Left cardiac atrium (tissue), 4 donors: ENCODE measurements at regions not wholly inside any gene's neighbourhood (a gene's known extent, or its start where the extent isn't known, plus 50 kb on each side); places are given as distances from the start of the nearest gene placed in this dataset.

Experiments
- ATAC-seq, 2 donors: fragments of 200-7000 bp; cut with Tn5 transposase; one replicate each; pipeline ENCODE4 v1.9.1; 2020; ENCODE audit warnings: mild to moderate bottlenecking in 2 of 2, moderate library complexity in 2 of 2
- DNase-seq: peaks from one replicate; pipeline ENCODE4 v3.0.0-alpha.2; 2020
- intact Hi-C, 2 donors: fragments of 100-400 bp; cut with DNase I; formaldehyde crosslinking; loops; one replicate each; pipeline versions ENCODE4 v1.14.1 to v1.15.1; 2022 to 2023
- donor health status: DM: no; HTN: yes; CAD: no.
- donor health status: DM: no; HTN: yes; CAD: no; lungs with severe emphysema.
- donor health status: DM: yes; HTN: yes; CAD: no.
- donor health status: Dilated cardiomyopathy.

DNA sequence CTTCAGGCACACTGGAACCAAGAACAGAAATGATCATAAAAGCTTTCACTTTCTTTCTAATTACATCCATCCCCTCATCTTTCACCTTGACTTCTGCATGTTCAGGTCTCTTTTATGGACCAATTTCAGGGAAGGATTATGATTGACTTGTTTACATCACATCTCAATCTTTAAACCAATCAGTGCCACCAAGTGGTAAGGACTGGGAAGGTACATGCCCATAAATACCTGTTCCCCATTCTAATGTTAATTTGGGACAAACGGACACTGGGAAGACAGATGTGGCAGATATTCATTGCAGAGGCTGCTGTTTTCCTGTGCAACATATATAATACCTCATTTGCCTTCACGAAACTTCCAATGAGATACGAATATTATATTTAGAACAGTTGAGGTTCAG is 978.1 kb downstream of the GALC start:
- DNase-seq (no peak), ATAC-seq (no peak)
- intact Hi-C loops, result no loop called here

DNA sequence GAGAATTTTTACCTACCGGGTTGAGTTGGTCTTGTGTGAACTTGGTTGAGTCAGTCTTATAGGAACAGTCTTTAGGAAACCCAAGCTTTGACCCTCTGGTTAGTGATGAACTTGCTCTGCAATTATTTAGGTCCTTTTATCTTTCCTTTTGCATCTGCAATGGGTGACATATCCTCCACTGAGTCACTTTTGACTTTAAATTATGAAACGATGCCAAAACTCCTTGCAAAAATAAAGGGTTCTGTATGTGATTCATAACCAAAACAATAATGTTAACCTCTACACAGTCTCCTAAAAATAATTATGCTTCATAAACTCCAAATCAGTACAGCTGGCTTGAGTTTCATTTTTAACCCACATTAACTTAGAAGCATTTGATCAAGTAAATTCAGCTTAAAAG is 979.4 kb downstream of the GALC start:
- DNase-seq (no peak), ATAC-seq (no peak)
- intact Hi-C loops, result no loop called here

DNA sequence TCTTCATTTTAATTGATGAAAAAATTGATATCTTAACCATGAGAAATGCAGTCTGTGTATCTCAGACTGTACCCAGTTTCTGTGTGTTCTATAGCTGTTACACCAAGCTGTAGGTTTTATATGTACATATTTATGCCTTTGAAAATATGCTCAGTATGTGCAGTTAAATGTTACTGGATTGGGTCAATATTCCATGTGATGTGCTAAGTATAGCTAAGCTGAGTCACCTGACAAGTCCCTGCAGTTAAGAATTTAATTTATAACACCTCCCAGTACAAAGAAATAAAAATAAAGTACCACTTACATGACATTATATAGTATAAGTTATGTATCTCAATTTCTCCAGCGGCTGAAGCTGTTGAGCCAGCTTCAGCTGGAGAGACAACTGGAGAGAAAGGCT is 984.0 kb downstream of the GALC start:
- intact Hi-C loops, result no loop called here
- DNase-seq (no peak), ATAC-seq (no peak)

DNA sequence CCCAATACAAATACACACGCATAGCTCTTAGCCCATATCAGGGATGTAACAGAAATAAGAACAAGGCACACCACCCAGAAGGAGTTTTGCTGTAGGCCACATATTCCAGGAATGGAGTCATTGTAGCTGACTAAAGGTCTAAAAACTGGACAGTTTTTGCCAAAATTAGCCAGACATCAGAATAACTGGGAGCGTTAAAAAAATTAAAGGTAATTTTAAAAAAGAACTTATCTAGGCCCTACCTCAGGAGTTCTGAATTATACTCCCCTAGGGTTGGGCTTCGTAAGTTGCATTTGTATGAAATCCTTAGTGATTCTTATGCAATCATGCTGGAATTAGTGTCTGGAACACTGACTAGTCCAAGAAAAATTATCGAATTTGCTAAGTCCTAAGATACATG is 987.7 kb downstream of the GALC start:
- ATAC-seq, result peak; percentile 41 to 70
- intact Hi-C loops, result no loop called here

DNA sequence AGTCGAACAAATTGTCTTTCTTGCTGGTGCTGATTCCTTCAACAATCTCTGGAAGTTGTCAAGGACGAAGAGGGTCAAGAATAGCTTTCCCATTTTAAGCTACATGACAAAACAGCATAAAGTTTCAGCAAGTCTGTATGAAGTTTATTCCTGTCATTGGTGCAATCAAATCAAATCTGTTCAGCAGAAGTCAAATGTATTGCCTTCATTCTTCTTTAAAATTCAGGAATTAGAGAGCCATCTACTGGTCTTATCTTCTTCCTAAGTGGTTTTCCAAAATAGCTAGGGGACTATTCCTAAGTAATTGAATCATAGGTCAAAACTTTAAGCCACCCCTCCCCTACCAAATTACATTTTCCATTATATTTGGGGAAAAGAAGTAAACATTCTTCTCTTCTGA is 990.2 kb downstream of the GALC start:
- intact Hi-C loops, result no loop called here
- DNase-seq (no peak), ATAC-seq (no peak)

More for the DNA sequence above, 987.7 kb downstream of the GALC start:
- DNase-seq, result no peak

DNA sequence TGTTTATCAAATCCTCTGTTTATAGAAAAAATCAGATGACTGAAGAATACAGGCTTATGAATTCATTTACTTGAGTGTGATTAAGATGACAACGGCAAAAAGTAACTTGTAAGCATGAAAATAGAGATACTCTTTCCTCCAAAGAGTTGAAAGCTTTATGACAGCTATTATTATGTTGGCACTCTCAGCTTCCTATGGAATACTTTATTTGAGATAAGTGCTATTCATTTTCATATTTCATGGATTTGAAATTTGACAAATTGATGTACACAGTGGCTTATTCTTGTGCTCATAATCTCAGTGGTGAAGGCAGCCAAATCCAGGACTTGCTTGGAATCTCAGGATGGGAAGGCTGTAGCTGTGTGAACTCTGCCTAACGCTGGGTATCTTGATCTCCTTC is 991.6 kb downstream of the GALC start:
- ATAC-seq, result no peak

DNA sequence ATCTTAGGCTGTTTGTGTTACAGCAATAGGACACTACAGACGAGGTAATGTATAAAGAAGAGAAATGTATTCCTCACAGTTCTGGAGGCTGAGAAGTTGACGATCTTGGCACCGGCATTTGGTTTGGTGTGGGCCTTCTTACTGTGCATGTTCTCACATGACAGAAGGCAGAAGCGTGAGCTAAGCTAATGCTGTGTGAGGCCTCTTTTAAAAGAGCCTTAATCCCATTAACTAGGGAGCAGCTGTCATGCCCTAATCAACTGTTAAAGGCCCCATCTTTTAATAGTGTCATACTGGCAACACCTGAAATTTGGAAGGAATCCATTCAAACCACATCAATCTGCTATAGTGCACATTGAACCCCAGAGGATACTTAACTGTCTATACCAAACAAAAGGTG is 992.9 kb downstream of the GALC start:
- ATAC-seq, result no peak
- intact Hi-C loops, result no loop called here
- DNase-seq, result no peak

More for the DNA sequence above, 991.6 kb downstream of the GALC start:
- no peak for DNase-seq
- intact Hi-C loops, result no loop called here

DNA sequence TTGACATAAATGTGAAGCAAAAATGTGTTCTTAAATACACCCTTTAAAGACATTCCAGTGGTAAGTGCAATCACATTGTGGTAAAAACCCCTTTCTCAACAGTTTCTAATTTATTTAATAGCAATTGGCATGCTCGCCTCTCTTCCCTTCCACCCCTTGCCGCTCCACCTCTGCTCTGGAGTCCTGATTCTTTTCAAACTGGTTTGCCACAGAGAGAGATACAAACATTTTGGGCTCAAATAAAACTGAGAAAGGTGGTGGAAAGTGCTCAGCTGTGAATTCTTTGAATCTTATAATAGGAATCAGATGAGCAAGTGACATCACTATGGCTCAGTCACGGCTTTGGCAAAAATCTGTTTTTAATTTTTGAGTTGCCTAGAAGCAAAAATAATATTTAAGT is 993.9 kb downstream of the GALC start:
- no peak for DNase-seq
- no peak for ATAC-seq
- intact Hi-C loops, result no loop called here

DNA sequence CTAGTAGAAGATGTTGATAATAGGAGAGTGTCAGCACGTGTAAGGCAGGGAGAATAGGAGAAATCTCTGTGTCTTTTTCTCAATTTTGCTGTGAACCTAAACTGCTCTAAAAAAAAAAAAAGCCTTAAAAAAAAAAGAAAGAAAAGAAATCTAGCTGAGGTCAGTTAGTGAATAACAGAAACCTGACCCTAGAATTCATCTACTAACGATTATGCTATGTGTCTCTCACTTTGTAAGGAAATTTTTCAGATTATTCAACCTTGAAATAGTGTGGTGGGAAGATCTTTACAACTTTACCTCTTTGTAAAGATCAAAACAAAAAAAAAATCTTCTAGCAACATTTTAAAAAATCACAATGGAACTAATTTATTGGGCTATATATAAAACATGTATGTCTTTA is 995.7 kb downstream of the GALC start:
- ATAC-seq (no peak), DNase-seq (no peak)
- intact Hi-C loops, result no loop called here

DNA sequence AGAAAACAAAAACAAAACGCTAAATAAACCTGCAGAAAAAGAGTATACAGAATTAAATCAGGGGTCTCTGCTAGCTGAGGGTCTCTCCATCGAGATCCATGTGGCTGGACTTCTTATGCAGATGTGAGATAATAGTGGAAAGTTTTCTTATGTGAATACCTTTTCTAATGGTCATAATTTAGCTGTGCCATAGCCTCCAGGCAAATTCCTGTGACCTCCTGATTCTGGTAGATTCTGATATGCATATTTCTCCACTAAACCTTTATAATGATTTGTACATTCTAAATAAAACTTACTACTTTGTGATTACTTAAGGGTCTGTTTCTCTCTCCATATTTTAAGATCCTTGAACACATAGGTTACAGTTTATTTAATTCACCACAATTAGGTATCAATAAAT is 1002.6 kb downstream of the GALC start:
- intact Hi-C loops, result no loop called here
- ATAC-seq (no peak), DNase-seq (no peak)

DNA sequence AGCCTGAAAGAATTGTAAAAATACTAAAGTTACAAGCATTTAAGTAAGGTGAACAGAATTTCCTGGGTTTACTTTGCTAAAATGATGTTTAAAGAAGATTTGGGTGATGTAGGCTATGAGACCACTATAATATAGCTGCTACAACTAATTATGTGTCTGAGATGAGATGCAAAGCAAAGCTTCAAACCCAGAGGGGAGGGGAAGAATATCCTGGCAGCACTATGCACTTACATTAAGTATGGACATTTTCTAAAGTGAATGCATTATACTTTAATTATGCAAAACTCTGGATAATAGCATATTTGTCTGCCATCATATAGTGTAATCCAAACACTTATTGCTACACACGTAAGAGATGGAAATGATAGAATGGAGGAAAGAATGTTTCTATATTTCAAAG is 1003.7 kb downstream of the GALC start:
- DNase-seq (no peak), ATAC-seq (no peak)
- intact Hi-C loops, result no loop called here

DNA sequence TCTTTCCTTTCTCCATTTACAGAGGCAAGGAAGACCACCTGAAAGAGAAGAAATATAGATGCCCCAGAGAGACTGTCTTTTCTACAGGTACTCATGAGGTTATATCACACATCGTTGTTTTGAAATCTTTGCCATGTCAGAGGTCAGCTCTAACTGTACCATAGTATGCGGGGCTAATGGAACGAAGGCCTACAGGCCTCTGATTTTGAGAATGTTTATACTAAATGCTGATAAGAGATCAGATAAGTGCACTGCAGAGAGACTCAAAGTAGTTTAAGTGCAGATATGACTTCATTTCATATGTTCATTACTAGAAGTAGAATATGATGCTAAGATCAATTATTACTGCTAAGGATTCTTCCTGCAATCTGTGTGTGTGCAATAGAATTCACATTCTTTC is 1005.0 kb downstream of the GALC start:
- intact Hi-C loops, result no loop called here
- ATAC-seq (no peak), DNase-seq (no peak)

DNA sequence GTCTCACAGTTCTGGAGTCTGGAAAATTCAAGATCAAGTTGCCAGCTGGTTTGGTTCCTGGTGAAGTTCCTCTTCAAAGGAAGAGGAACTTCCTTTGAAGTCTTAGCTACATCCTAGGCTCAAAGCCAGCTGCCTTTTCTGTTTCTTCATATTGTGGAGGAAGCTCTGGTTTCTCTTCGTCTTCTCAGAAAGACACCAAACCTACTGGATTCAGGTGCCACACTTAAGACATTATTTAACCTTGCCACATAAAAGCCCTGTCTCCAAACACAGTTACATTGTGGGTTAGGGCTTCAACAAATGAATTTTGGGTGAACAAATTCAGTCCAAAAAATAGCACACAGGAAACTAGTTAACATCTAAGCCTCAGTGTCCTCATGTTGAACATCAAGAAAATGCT is 1019.8 kb downstream of the GALC start:
- DNase-seq, result no peak
- intact Hi-C loops, result no loop called here
- ATAC-seq, result no peak

DNA sequence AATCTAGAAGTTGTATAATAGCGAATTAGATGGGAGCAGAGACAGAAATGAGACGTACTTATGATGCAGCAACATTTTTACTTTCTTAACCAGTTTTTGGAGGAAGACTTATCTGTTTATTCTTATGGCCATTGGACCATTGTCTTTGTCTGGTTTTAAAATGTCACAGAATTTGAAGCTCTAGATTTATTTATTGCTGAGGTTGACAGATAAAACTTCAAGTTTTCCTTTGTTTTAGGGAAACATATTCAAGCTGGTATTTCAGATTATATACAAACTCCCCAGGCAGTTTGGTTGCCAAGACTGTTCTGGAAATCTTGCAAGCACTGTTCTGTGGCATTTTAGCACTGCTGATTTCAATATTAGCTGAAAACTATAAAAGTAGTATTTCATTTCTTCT is 1021.7 kb downstream of the GALC start:
- intact Hi-C loops, result no loop called here
- no peak for DNase-seq

DNA sequence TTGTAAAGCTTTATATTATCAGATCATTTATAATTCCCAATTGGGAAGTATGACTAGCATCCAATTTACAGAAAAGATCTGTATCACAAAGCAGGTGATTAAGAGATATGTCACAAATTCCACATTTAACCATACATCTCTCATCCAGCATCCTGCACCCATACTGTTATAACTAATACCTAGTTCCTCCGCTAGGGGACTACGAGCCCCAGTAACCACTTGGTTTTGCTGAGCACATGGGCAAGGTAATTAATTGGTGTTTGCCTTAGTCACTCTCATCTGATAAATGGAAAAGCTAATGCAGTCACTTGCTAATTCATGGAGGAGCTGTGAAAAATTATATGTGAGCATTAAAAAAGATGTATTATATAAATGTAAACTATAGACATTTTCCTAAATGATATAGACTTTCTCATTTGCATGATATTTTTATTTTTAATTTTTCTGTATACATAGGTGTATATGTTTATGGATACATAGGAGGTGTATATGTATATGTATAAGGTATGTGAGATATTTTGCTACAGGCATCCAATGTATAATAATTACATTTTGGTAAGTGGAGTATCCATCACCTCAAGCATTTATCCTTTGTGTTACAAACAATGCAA is 1031.8 kb downstream of the GALC start:
- ATAC-seq (no peak), DNase-seq (no peak)
- intact Hi-C loops, result no loop called here

More for the DNA sequence above, 1021.7 kb downstream of the GALC start:
- no peak for ATAC-seq

DNA sequence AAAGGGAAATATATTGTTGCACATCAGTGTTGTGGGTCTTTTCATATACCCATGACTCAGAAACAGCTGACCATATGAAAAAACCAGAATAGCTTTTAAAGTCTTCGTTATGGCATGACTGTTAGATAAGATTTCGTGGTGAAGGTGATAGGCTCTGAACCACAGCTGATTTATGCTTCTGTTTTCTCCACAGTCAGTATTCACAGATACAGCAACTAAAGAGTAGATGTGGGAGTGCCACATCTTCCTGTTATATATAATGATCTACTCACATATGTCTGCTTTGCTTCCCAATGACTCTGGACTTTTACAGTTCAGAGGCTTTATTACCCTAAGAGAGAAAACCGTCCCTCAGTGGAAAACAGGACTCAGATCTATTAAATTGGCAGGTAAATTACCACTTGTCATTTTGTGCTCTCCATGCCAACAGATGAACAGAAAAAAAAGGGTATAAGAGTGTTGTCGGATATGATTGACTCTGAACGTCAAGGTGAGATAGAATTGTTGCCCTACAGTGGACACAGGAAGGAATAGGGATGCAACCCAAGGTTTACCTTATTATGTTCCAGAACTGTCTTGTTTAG is 1037.1 kb downstream of the GALC start:
- no peak for ATAC-seq
- intact Hi-C loops, result no loop called here
- DNase-seq, result no peak

DNA sequence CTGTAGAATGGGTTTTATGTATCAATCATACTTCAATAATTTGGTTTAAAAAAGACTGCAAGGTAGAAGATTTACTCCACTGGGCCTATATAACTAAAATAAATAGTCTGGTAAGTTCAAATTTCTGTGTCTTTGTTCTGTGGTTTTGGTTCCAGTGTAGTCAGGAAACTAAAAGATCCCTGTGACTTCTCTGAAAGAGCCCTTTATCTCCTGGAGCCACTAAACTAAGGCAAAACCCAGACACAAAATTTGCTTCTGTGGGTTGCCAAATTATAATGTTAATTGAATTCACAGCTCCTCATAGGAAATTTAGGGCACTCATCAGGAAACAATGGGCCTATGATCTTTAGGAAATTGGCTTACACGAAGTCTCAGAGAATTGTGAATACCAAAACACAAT is 1038.4 kb downstream of the GALC start:
- ATAC-seq (no peak), DNase-seq (no peak)
- intact Hi-C loops, result no loop called here

DNA sequence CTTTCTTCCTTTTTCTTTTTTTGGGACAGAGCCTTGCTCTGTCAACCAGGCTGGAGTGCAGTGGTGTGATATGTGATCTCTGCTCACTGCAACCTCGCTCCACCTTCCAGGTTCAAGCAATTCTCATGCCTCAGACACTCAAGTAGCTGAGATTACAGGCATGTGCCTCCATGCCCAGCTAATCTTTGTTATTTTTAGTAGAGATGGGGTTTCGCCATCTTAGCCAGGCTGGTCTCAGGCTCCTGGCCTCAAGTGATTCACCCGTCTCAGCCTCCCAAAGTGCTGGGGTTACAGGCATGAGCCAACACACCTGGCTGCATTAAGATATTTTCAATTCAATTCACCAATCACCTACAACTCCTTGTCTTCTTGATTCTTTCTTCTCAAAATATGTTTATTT is 1046.5 kb downstream of the GALC start:
- ATAC-seq (no peak), DNase-seq (no peak)
- intact Hi-C loops, result no loop called here

DNA sequence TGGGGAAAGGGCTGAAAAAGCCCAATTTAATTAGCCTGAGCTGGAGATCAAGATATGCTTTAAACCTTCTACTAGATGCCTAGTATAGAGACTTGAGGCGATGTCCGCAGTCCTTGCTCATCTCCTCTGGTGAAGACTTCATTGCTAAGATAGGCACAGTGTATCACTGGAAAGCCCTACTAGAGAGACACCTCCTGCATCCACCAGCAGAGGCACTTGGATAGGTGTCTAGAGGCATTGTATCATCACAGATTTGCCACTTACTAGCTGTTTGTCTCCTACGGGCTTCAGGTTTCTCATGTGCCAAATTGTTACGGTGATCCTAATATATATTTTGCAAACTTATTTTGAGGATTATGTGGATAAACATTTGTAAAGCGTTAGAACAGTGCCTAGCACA is 1048.5 kb downstream of the GALC start:
- no peak for ATAC-seq
- intact Hi-C loops, result no loop called here
- no peak for DNase-seq

DNA sequence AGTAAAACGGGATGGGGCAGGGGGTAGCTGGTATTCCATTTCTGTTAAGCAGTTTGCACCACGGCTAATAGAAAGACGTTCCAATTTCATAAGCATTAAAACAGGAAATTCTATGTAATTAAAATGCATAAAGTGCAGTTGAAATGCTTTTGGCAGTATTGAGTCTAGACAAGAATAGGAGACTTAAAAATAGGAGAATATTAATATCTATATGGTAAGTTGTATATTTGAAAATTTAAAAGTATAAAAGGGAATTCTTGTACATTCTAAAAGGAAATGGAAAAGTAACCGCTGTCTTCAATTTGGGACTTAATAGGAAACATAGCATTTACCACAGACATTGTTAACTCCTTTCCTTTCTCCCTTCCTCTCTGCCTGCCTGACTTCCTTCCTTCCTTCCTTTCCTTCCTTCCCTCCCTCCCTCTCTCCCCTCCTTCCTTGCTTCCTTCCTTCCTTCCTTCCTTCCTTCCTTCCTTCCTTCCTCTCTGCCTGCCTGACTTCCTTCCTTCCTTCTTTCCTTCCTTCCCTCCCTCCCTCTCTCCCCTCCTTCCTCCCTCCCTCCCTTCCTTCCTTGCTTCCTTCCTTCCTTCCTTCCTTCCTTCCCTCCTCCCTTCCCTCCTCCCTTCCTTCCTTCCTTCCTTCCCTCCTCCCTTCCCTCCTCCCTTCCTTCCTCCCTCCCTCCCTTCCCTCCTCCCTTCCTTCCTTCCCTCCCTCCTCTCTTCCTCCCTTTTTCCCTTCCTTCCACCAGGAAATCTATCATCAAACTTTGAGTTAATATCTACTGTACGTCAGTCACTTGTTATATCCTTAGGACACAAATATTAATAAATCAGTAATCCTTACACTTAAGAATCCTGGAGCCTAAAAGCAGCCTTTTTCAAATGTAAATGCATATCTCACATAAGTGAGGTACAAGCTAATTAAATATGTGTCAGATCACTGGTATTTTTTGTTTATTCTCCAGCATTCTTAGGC is 1049.3 kb downstream of the GALC start:
- ATAC-seq (no peak), DNase-seq (no peak)
- intact Hi-C loops, result no loop called here

DNA sequence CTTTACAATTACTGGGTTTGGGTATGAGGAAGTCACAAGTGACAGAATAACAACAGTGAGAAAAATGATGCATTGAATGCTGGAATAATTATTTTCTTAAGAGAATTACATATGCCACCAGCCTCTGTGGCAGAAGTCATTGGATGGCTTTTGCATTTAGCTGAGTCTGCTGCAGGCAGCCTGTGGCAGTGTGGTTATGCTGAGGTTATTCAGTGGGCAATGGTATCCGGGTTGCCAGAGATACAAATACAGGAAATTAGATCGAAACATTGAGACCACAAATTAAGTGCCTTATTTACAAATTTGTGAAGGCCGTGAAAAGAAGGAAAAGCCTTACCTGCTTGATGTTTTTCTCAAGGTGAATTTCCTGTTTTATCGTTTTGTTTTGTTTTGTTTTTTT is 1050.0 kb downstream of the GALC start:
- no peak for ATAC-seq
- DNase-seq, result no peak
- intact Hi-C loops, result no loop called here
